ENCODE measurements at regions not wholly inside any gene's neighbourhood (a gene's known extent, or its start where the extent isn't known, plus 50 kb on each side); places are given as distances from the start of the nearest gene placed in this dataset.

DNA sequence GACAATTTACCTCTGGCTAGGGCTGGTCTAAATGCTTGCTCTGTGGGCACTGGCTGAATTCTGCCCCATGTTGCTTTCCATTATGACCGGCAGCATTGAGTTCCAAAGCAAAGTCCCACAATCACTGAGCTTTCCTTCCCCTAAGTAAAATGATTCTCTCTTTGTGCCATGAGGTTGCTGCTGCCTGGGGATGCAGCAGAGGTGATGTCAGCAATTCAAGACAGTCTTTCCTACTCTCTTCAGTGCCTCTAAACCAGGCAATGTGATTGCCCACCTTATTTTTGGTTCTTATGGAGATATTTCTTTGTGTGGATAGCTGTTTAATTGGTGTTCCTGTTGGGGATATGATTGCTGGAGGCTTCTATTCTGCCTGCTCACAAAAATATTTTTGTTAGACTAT lies 1043.9 kb upstream of the EPHA7 start:
- ATAC-seq (no peak), DNase-seq (ENCODE audit: low read depth, low spot score) (no peak)
- Histone ChIP-seq H3K4me1 (ENCODE audit: control insufficient read depth, insufficient read depth, low read length) (no peaks in the 10 kb centered on the region), H3K4me3 (ENCODE audit: low read depth in 2 of 2, low read length in 2 of 2) (no peak overlapping the region), H3K9me3 (ENCODE audit: control insufficient read depth, insufficient read depth, low read depth, low read length) (no peaks in the 10 kb centered on the region), H3K27ac (ENCODE audit: low read length) (no peak overlapping the region), H3K27me3 (ENCODE audit: control insufficient read depth, insufficient read depth, low read length) (no peaks in the 10 kb centered on the region), H3K36me3 (ENCODE audit: control insufficient read depth, insufficient read depth, low read length) (no peaks in the 10 kb centered on the region)
- ChIA-PET POLR2A (no interaction called here), CTCF (no interaction called here)
- intact Hi-C loops (cut with micrococcal nuclease; ENCODE audit: unreplicated experiment) (no loop called here), in situ Hi-C loops (cut with HindIII; ENCODE audit: low pct_unique_long_range_greater_than_20kb, low sequenced_read_pairs) (no loop called here)
- TF ChIP-seq POLR2AphosphoS5 (IDR thresholded peaks at IDR 0.05; ENCODE audit: low read depth, low read length) (no peak), TCF7L2 (IDR thresholded peaks at IDR 0.05; ENCODE audit: low read depth, low read length) (no peak), SIN3A (IDR thresholded peaks at IDR 0.05; ENCODE audit: borderline replicate concordance, insufficient read depth, low read depth, low read length) (no peak)
- TF ChIP-seq, protein P1, sequence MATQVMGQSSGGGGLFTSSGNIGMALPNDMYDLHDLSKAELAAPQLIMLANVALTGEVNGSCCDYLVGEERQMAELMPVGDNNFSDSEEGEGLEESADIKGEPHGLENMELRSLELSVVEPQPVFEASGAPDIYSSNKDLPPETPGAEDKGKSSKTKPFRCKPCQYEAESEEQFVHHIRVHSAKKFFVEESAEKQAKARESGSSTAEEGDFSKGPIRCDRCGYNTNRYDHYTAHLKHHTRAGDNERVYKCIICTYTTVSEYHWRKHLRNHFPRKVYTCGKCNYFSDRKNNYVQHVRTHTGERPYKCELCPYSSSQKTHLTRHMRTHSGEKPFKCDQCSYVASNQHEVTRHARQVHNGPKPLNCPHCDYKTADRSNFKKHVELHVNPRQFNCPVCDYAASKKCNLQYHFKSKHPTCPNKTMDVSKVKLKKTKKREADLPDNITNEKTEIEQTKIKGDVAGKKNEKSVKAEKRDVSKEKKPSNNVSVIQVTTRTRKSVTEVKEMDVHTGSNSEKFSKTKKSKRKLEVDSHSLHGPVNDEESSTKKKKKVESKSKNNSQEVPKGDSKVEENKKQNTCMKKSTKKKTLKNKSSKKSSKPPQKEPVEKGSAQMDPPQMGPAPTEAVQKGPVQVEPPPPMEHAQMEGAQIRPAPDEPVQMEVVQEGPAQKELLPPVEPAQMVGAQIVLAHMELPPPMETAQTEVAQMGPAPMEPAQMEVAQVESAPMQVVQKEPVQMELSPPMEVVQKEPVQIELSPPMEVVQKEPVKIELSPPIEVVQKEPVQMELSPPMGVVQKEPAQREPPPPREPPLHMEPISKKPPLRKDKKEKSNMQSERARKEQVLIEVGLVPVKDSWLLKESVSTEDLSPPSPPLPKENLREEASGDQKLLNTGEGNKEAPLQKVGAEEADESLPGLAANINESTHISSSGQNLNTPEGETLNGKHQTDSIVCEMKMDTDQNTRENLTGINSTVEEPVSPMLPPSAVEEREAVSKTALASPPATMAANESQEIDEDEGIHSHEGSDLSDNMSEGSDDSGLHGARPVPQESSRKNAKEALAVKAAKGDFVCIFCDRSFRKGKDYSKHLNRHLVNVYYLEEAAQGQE (IDR thresholded peaks at IDR 0.05; ENCODE audit: insufficient read depth in 1 of 2, low read depth in 2 of 2, low read length in 1 of 2) = no peak
- TF ChIP-seq, protein P2, sequence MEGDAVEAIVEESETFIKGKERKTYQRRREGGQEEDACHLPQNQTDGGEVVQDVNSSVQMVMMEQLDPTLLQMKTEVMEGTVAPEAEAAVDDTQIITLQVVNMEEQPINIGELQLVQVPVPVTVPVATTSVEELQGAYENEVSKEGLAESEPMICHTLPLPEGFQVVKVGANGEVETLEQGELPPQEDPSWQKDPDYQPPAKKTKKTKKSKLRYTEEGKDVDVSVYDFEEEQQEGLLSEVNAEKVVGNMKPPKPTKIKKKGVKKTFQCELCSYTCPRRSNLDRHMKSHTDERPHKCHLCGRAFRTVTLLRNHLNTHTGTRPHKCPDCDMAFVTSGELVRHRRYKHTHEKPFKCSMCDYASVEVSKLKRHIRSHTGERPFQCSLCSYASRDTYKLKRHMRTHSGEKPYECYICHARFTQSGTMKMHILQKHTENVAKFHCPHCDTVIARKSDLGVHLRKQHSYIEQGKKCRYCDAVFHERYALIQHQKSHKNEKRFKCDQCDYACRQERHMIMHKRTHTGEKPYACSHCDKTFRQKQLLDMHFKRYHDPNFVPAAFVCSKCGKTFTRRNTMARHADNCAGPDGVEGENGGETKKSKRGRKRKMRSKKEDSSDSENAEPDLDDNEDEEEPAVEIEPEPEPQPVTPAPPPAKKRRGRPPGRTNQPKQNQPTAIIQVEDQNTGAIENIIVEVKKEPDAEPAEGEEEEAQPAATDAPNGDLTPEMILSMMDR (IDR thresholded peaks at IDR 0.05) = no peak
- no TSS peak for BruUV-seq (replicated peaks)

DNA sequence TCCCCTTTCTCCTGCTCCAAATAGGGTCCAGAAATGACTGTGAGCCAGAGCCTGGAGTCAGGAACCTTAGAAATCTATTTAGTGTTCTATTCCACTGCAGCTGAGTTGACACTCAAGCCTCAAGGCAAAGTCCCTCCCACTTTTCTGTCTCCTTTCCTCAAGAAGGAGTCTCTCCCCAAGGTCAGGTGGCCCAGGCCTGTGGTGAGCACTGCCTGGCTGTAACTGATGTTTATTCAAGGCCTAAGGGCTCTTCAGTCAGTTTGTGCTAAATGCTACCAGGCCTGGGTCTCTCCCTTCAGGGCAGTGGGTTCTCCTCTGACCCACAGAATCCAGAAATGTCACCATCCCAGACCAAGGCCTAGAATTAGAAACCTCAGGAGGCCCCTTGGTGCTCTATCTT lies 1042.9 kb upstream of the EPHA7 start:
- no peaks in the 10 kb centered on the region for H3K27me3 ChIP-seq (ENCODE audit: control insufficient read depth, insufficient read depth, low read length)
- ATAC-seq (no peak), DNase-seq (ENCODE audit: low read depth, low spot score) (no peak)
- no TSS peak for BruUV-seq (replicated peaks)
- POLR2A ChIA-PET = no interaction called here
- CTCF ChIA-PET = no interaction called here
- no peak overlapping the region for H3K4me3 ChIP-seq (ENCODE audit: low read depth in 2 of 2, low read length in 2 of 2)
- H3K36me3 ChIP-seq (ENCODE audit: control insufficient read depth, insufficient read depth, low read length) = no peaks in the 10 kb centered on the region
- H3K9me3 ChIP-seq (ENCODE audit: control insufficient read depth, insufficient read depth, low read depth, low read length) = no peaks in the 10 kb centered on the region
- in situ Hi-C loops (cut with HindIII; ENCODE audit: low pct_unique_long_range_greater_than_20kb, low sequenced_read_pairs) (no loop called here), intact Hi-C loops (cut with micrococcal nuclease; ENCODE audit: unreplicated experiment) (no loop called here)
- TF ChIP-seq TCF7L2 (IDR thresholded peaks at IDR 0.05; ENCODE audit: low read depth, low read length) (no peak), SIN3A (IDR thresholded peaks at IDR 0.05; ENCODE audit: borderline replicate concordance, insufficient read depth, low read depth, low read length) (no peak), POLR2AphosphoS5 (IDR thresholded peaks at IDR 0.05; ENCODE audit: low read depth, low read length) (no peak)
- TF ChIP-seq, protein P1 (IDR thresholded peaks at IDR 0.05; ENCODE audit: insufficient read depth in 1 of 2, low read depth in 2 of 2, low read length in 1 of 2) = no peak
- TF ChIP-seq, protein P2 (IDR thresholded peaks at IDR 0.05) = no peak
- no peaks in the 10 kb centered on the region for H3K4me1 ChIP-seq (ENCODE audit: control insufficient read depth, insufficient read depth, low read length)
- no peak overlapping the region for H3K27ac ChIP-seq (ENCODE audit: low read length)
